Gastrocnemius medialis (tissue), 4 donors: ENCODE measurements at regions not wholly inside any gene's neighbourhood (a gene's known extent, or its start where the extent isn't known, plus 50 kb on each side); places are given as distances from the start of the nearest gene placed in this dataset.

ENCODE experiments used
- CTCF ChIP-seq, 5 experiments: fragments of 450-650 bp in 3 of 5; fragments of 200-600 bp in 2 of 5; sonication (generic) in 2 of 5; IDR thresholded peaks in 4 of 5; conservative IDR thresholded peaks in 1 of 5; 1 replicate in 4 of 5; 2 replicates in 1 of 5; pipeline ENCODE4 v1.5.1; 2016 to 2019; ENCODE audit warnings: antibody characterized with exemption in 5 of 5, mild to moderate bottlenecking in 3 of 5, moderate library complexity in 3 of 5
- POLR2A ChIP-seq, 2 donors: fragments of 450-650 bp; IDR thresholded peaks; one replicate each; pipeline ENCODE4 v1.6.1; 2017; ENCODE audit warnings: antibody characterized with exemption in 2 of 2, mild to moderate bottlenecking in 2 of 2, moderate library complexity in 2 of 2

DNA sequence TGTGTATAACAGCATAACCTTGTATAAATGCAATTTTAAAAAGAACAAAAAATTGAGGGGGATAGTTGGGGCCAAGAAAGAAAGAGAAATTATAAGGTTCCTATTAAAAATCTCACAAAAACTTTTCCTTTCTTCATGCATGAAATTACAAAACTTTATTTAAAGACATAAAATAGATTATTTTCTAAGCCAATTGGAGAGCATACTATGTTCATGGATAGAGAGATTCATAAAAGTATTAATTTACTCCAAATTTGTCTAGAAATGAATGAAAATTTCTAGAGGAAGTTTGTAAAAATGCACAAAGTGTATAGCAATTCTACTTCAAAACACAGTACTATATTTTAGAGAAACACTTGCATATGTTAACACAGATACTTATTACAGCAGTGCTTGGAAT is 200.4 kb downstream of the PCSK1 start:
- no peak for TF ChIP-seq CTCF (IDR thresholded peaks at IDR 0.05 in 4 of 5, conservative IDR thresholded peaks at IDR 0.05 in 1 of 5)
- no peak for TF ChIP-seq POLR2A (IDR thresholded peaks at IDR 0.05)
